K562 (cell line): ENCODE measurements at regions not wholly inside any gene's neighbourhood (a gene's known extent, or its start where the extent isn't known, plus 50 kb on each side); places are given as distances from the start of the nearest gene placed in this dataset.

Experiments used
- GABPA ChIP-seq: fragments of 200-800 bp; sonication (Bioruptor generic); conservative IDR thresholded peaks from 2 replicates; pipeline ENCODE4 v1.6.1; 2016; ENCODE audit warnings: low read depth, missing genetic modification characterization, missing compliant biosample characterization
- NR1H2 ChIP-seq: sonication (generic); formaldehyde crosslinking; IDR thresholded peaks from 2 replicates; pipeline ENCODE4 v1.4.0; 2020; ENCODE audit warnings: mild to moderate bottlenecking, missing genetic modification reagents
- POLR2A ChIP-seq: fragments of 450-650 bp; conservative IDR thresholded peaks from 2 replicates; pipeline ENCODE4 v1.6.1; 2016
- TAF1 ChIP-seq: IDR thresholded peaks from 2 replicates; pipeline ENCODE4 v1.6.1; 2011; ENCODE audit warnings: mild to moderate bottlenecking, low read length, moderate library complexity; ENCODE audit not compliant: insufficient read depth, control insufficient read depth, severe bottlenecking; ENCODE audit errors: extremely low read depth
- THRAP3 ChIP-seq: fragments of 450-650 bp; IDR thresholded peaks from 2 replicates; pipeline ENCODE4 v1.6.1; 2016; ENCODE audit warnings: mild to moderate bottlenecking, inconsistent platforms, borderline replicate concordance
- ZC3H11A ChIP-seq: IDR thresholded peaks from 2 replicates; pipeline ENCODE4 v1.6.1; 2012; ENCODE audit warnings: low read depth, low read length, improper control_type of control experiment
- ZNF253 ChIP-seq: fragments of 250-450 bp; sonication (Bioruptor Pico); conservative IDR thresholded peaks from 2 replicates; pipeline ENCODE4 v1.6.1; 2021; ENCODE audit warnings: mild to moderate bottlenecking
- TF ChIP-seq, protein P1 (sequence below): sonication (generic); formaldehyde crosslinking; IDR thresholded peaks from 2 replicates; pipeline ENCODE4 v1.8.1; 2023; ENCODE audit warnings: mild to moderate bottlenecking, missing genetic modification reagents
- TF ChIP-seq, protein P2 (sequence below), 3 experiments: IDR thresholded peaks in 2 of 3; conservative IDR thresholded peaks in 1 of 3; 2 replicates each; pipeline ENCODE4 v1.5.1; 2011 to 2012; ENCODE audit warnings: low read length in 3 of 3, mild to moderate bottlenecking in 3 of 3, control low read depth in 2 of 3, improper control_type of control experiment in 1 of 3, inconsistent platforms in 1 of 3, low read depth in 1 of 3, mixed read lengths in 1 of 3, moderate library complexity in 1 of 3; ENCODE audit not compliant: insufficient read depth in 2 of 3
- TF ChIP-seq, protein P3 (sequence below): sonication (generic); formaldehyde crosslinking; IDR thresholded peaks from 2 replicates; pipeline ENCODE4 v1.8.1; 2023; ENCODE audit warnings: mild to moderate bottlenecking, missing genetic modification reagents, moderate library complexity
- TF ChIP-seq, protein P4 (sequence below), 2 experiments: fragments of 450-650 bp in 1 of 2; sonication (generic) in 1 of 2; formaldehyde crosslinking in 1 of 2; IDR thresholded peaks in 1 of 2; conservative IDR thresholded peaks in 1 of 2; 2 replicates each; pipeline versions ENCODE4 v1.6.1 to v1.8.1; 2016 to 2023; ENCODE audit warnings: mild to moderate bottlenecking in 2 of 2, moderate library complexity in 2 of 2, inconsistent platforms in 1 of 2, missing genetic modification reagents in 1 of 2

DNA sequence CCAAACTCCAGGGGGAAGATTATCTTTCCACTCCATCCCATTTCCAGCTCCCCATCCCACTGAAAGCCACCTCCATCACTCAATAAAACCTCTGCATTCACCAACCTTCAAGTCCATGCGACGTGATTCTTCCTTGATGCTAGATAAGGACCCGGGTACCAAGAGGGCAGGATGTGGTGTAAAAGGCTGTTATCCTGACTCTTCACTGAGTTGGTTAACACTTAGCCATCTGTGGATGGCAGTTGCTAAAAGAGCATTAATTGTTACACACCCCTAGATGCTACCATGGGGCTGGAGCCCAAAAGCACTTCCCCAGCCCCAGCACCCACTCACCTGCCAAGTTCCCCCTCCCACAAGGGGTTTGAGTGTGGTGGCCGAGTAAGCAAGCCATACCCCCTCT lies 53.4 kb upstream of the DPP10 start:
- TF ChIP-seq GABPA (tag), result no peak
- TF ChIP-seq POLR2A, result no peak
- TF ChIP-seq, protein P1, sequence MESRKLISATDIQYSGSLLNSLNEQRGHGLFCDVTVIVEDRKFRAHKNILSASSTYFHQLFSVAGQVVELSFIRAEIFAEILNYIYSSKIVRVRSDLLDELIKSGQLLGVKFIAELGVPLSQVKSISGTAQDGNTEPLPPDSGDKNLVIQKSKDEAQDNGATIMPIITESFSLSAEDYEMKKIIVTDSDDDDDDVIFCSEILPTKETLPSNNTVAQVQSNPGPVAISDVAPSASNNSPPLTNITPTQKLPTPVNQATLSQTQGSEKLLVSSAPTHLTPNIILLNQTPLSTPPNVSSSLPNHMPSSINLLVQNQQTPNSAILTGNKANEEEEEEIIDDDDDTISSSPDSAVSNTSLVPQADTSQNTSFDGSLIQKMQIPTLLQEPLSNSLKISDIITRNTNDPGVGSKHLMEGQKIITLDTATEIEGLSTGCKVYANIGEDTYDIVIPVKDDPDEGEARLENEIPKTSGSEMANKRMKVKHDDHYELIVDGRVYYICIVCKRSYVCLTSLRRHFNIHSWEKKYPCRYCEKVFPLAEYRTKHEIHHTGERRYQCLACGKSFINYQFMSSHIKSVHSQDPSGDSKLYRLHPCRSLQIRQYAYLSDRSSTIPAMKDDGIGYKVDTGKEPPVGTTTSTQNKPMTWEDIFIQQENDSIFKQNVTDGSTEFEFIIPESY (CRISPR knock-in tag), result no peak
- no peak for TF ChIP-seq TAF1
- no peak for TF ChIP-seq ZC3H11A
- no peak for TF ChIP-seq THRAP3
- TF ChIP-seq, protein P2, sequence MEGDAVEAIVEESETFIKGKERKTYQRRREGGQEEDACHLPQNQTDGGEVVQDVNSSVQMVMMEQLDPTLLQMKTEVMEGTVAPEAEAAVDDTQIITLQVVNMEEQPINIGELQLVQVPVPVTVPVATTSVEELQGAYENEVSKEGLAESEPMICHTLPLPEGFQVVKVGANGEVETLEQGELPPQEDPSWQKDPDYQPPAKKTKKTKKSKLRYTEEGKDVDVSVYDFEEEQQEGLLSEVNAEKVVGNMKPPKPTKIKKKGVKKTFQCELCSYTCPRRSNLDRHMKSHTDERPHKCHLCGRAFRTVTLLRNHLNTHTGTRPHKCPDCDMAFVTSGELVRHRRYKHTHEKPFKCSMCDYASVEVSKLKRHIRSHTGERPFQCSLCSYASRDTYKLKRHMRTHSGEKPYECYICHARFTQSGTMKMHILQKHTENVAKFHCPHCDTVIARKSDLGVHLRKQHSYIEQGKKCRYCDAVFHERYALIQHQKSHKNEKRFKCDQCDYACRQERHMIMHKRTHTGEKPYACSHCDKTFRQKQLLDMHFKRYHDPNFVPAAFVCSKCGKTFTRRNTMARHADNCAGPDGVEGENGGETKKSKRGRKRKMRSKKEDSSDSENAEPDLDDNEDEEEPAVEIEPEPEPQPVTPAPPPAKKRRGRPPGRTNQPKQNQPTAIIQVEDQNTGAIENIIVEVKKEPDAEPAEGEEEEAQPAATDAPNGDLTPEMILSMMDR (IDR thresholded peaks at IDR 0.05 in 2 of 3, conservative IDR thresholded peaks at IDR 0.05 in 1 of 3; ENCODE audit: insufficient read depth in 2 of 3, low read depth in 1 of 3, low read length in 3 of 3), result no peak
- TF ChIP-seq, protein P3, sequence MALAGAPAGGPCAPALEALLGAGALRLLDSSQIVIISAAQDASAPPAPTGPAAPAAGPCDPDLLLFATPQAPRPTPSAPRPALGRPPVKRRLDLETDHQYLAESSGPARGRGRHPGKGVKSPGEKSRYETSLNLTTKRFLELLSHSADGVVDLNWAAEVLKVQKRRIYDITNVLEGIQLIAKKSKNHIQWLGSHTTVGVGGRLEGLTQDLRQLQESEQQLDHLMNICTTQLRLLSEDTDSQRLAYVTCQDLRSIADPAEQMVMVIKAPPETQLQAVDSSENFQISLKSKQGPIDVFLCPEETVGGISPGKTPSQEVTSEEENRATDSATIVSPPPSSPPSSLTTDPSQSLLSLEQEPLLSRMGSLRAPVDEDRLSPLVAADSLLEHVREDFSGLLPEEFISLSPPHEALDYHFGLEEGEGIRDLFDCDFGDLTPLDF (CRISPR knock-in tag), result no peak
- TF ChIP-seq, protein P4, sequence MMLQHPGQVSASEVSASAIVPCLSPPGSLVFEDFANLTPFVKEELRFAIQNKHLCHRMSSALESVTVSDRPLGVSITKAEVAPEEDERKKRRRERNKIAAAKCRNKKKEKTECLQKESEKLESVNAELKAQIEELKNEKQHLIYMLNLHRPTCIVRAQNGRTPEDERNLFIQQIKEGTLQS (IDR thresholded peaks at IDR 0.05), result no peak
- TF ChIP-seq, protein P4 (CRISPR knock-in tag; conservative IDR thresholded peaks at IDR 0.05), result no peak
- no peak for TF ChIP-seq ZNF253 (CRISPR knock-in tag)
- no peak for TF ChIP-seq NR1H2 (CRISPR knock-in tag)
